Liver (tissue), 8 donors: ENCODE measurements at regions not wholly inside any gene's neighbourhood (a gene's known extent, or its start where the extent isn't known, plus 50 kb on each side); places are given as distances from the start of the nearest gene placed in this dataset.

ENCODE experiments used
- DNase-seq: peaks from one replicate; pipeline ENCODE4 v3.0.0-alpha.2; 2017; ENCODE audit warnings: low spot score
- H3K27ac ChIP-seq, 2 donors: one replicate each; pipeline ENCODE4 v1.7.0; 2013; ENCODE audit warnings: inconsistent platforms in 2 of 2, low read length in 2 of 2, control low read depth in 1 of 2, low read depth in 1 of 2, mild to moderate bottlenecking in 1 of 2
- H3K27me3 ChIP-seq, 4 donors: one replicate each; pipeline versions ENCODE4 v1.6.1 to v1.7.0; 2013; ENCODE audit warnings: low read length in 3 of 4, inconsistent platforms in 1 of 4, mild to moderate bottlenecking in 1 of 4, moderate library complexity in 1 of 4; ENCODE audit not compliant: control insufficient read depth in 4 of 4, insufficient read depth in 4 of 4
- H3K36me3 ChIP-seq, 4 donors: one replicate each; pipeline versions ENCODE4 v1.6.1 to v1.7.0; 2013; ENCODE audit warnings: low read length in 3 of 4, mild to moderate bottlenecking in 3 of 4, low read depth in 1 of 4, moderate library complexity in 1 of 4; ENCODE audit not compliant: control insufficient read depth in 4 of 4, insufficient read depth in 3 of 4
- H3K4me1 ChIP-seq, 4 donors: one replicate each; pipeline versions ENCODE4 v1.6.1 to v1.7.0; 2013; ENCODE audit warnings: low read length in 3 of 4, mild to moderate bottlenecking in 3 of 4, moderate library complexity in 1 of 4; ENCODE audit not compliant: control insufficient read depth in 4 of 4, insufficient read depth in 4 of 4
- H3K4me3 ChIP-seq, 3 donors: one replicate each; pipeline versions ENCODE4 v1.6.1 to v1.7.0; 2013; ENCODE audit warnings: low read length in 3 of 3, control low read depth in 1 of 3, low read depth in 1 of 3, mild to moderate bottlenecking in 1 of 3
- H3K9ac ChIP-seq, 2 donors: one replicate each; pipeline ENCODE4 v1.7.0; 2013; ENCODE audit warnings: low read length in 2 of 2, mild to moderate bottlenecking in 2 of 2, moderate library complexity in 2 of 2, control low read depth in 1 of 2, low read depth in 1 of 2
- H3K9me3 ChIP-seq, 4 donors: one replicate each; pipeline versions ENCODE4 v1.6.1 to v1.7.0; 2013; ENCODE audit warnings: low read length in 3 of 4; ENCODE audit not compliant: control insufficient read depth in 4 of 4
- ATF3 ChIP-seq: IDR thresholded peaks from 2 replicates; pipeline ENCODE4 v1.6.1; 2016; ENCODE audit warnings: antibody characterized with exemption
- CTCF ChIP-seq: fragments of 150-350 bp; IDR thresholded peaks from 2 replicates; pipeline ENCODE4 v1.5.1; 2017; ENCODE audit warnings: improper control_type of control experiment, low read depth, low read length; ENCODE audit not compliant: missing input control
- EGR1 ChIP-seq, 2 donors: IDR thresholded peaks; 2 replicates each; pipeline ENCODE4 v1.6.1; 2016 to 2018; ENCODE audit warnings: antibody characterized with exemption in 2 of 2, low read depth in 2 of 2
- FOXA1 ChIP-seq: IDR thresholded peaks from 2 replicates; pipeline ENCODE4 v1.6.1; 2016; ENCODE audit warnings: antibody characterized with exemption
- FOXA2 ChIP-seq: IDR thresholded peaks from 2 replicates; pipeline ENCODE4 v1.6.1; 2016; ENCODE audit warnings: antibody characterized with exemption
- GABPA ChIP-seq, 2 donors: IDR thresholded peaks in 1 of 2; conservative IDR thresholded peaks in 1 of 2; 2 replicates each; pipeline ENCODE4 v1.6.1; 2016; ENCODE audit warnings: antibody characterized with exemption in 2 of 2, mild to moderate bottlenecking in 1 of 2, moderate library complexity in 1 of 2
- HNF4A ChIP-seq, 2 donors: conservative IDR thresholded peaks; 2 replicates each; pipeline ENCODE4 v1.6.1; 2016; ENCODE audit warnings: antibody characterized with exemption in 2 of 2, mild to moderate bottlenecking in 2 of 2
- HNF4G ChIP-seq: IDR thresholded peaks from 2 replicates; pipeline ENCODE4 v1.6.1; 2016; ENCODE audit warnings: antibody characterized with exemption
- JUND ChIP-seq, 2 donors: IDR thresholded peaks; 2 replicates each; pipeline ENCODE4 v1.6.1; 2016; ENCODE audit warnings: antibody characterized with exemption in 2 of 2
- NR2F2 ChIP-seq: IDR thresholded peaks from 2 replicates; pipeline ENCODE4 v1.6.1; 2016; ENCODE audit warnings: antibody characterized with exemption
- RAD21 ChIP-seq, 2 donors: IDR thresholded peaks; 2 replicates each; pipeline ENCODE4 v1.6.1; 2016; ENCODE audit warnings: antibody characterized with exemption in 2 of 2, mild to moderate bottlenecking in 2 of 2
- RXRA ChIP-seq, 2 donors: IDR thresholded peaks; 2 replicates each; pipeline ENCODE4 v1.6.1; 2017 to 2018; ENCODE audit warnings: antibody characterized with exemption in 2 of 2, mild to moderate bottlenecking in 1 of 2
- SP1 ChIP-seq: IDR thresholded peaks from 2 replicates; pipeline ENCODE4 v1.6.1; 2018; ENCODE audit warnings: antibody characterized with exemption, mild to moderate bottlenecking
- TAF1 ChIP-seq: conservative IDR thresholded peaks from 2 replicates; pipeline ENCODE4 v1.6.1; 2016; ENCODE audit warnings: antibody characterized with exemption, mild to moderate bottlenecking
- YY1 ChIP-seq: IDR thresholded peaks from 2 replicates; pipeline ENCODE4 v1.6.1; 2016; ENCODE audit warnings: antibody characterized with exemption, mild to moderate bottlenecking
- ZBTB33 ChIP-seq: IDR thresholded peaks from 2 replicates; pipeline ENCODE4 v1.6.1; 2016; ENCODE audit warnings: antibody characterized with exemption
- WGBS: extraction: QIAGEN DNeasy Blood & Tissue Kit; methylation state at CpG from one replicate; pipeline ENCODE4 v1.1.7; 2013; 5-methylcytosine and 5-hydroxymethylcytosine counted together
- TF ChIP-seq, protein P1 (sequence below): IDR thresholded peaks from 2 replicates; pipeline ENCODE4 v1.6.1; 2016; ENCODE audit warnings: antibody characterized with exemption, mild to moderate bottlenecking
- TF ChIP-seq, protein P2 (sequence below): IDR thresholded peaks from 2 replicates; pipeline ENCODE4 v1.6.1; 2016; ENCODE audit warnings: antibody characterized with exemption
- donor health status: healthy.
- donor health status: healthy.
- donor health status: healthy.
- donor health status: healthy.
- donor health status: healthy.

DNA sequence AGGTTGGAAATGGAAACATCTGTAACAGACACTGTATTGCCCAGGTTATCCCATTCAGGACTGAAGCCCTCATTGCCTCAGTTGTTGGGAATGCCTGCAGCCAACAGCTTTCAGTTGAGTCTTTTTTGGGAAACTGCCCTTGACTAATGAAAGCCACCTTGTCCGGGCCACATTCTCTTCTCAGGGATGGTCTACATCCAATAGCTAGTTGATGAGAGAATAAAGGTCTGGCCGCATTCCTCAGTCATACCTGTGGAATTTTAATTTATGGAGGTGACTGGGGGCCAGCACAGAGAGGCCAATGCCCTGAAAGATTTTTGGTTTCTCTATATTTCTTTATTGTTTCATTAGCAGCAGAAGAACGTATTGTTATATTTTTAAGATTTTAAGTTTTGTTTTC, 147.6 kb upstream of the MSX1 start:
- 97% methylated on average over 3 of the region's 3 CpGs for WGBS
- Histone ChIP-seq H3K9me3 (no peaks in the 10 kb centered on the region), H3K4me1 (no peaks in the 10 kb centered on the region), H3K27ac (no peak overlapping the region), H3K9ac (no peak overlapping the region), H3K4me3 (no peak overlapping the region), H3K36me3 (no peaks in the 10 kb centered on the region), H3K27me3 (no peaks in the 10 kb centered on the region)
- TF ChIP-seq HNF4A (conservative IDR thresholded peaks at IDR 0.05) (no peak), GABPA (IDR thresholded peaks at IDR 0.05 in 1 of 2, conservative IDR thresholded peaks at IDR 0.05 in 1 of 2) (no peak), YY1 (no peak), RAD21 (IDR thresholded peaks at IDR 0.05) (no peak), NR2F2 (no peak), JUND (IDR thresholded peaks at IDR 0.05) (no peak), EGR1 (IDR thresholded peaks at IDR 0.05; ENCODE audit: low read depth in 2 of 2) (no peak), ZBTB33 (no peak), FOXA1 (no peak), TAF1 (no peak), SP1 (no peak), RXRA (IDR thresholded peaks at IDR 0.05) (no peak), HNF4G (no peak), CTCF (no peak), ATF3 (no peak), FOXA2 (no peak)
- TF ChIP-seq, protein P1, sequence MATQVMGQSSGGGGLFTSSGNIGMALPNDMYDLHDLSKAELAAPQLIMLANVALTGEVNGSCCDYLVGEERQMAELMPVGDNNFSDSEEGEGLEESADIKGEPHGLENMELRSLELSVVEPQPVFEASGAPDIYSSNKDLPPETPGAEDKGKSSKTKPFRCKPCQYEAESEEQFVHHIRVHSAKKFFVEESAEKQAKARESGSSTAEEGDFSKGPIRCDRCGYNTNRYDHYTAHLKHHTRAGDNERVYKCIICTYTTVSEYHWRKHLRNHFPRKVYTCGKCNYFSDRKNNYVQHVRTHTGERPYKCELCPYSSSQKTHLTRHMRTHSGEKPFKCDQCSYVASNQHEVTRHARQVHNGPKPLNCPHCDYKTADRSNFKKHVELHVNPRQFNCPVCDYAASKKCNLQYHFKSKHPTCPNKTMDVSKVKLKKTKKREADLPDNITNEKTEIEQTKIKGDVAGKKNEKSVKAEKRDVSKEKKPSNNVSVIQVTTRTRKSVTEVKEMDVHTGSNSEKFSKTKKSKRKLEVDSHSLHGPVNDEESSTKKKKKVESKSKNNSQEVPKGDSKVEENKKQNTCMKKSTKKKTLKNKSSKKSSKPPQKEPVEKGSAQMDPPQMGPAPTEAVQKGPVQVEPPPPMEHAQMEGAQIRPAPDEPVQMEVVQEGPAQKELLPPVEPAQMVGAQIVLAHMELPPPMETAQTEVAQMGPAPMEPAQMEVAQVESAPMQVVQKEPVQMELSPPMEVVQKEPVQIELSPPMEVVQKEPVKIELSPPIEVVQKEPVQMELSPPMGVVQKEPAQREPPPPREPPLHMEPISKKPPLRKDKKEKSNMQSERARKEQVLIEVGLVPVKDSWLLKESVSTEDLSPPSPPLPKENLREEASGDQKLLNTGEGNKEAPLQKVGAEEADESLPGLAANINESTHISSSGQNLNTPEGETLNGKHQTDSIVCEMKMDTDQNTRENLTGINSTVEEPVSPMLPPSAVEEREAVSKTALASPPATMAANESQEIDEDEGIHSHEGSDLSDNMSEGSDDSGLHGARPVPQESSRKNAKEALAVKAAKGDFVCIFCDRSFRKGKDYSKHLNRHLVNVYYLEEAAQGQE = no peak
- TF ChIP-seq, protein P2, sequence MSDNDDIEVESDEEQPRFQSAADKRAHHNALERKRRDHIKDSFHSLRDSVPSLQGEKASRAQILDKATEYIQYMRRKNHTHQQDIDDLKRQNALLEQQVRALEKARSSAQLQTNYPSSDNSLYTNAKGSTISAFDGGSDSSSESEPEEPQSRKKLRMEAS = no peak
- no peak for DNase-seq

DNA sequence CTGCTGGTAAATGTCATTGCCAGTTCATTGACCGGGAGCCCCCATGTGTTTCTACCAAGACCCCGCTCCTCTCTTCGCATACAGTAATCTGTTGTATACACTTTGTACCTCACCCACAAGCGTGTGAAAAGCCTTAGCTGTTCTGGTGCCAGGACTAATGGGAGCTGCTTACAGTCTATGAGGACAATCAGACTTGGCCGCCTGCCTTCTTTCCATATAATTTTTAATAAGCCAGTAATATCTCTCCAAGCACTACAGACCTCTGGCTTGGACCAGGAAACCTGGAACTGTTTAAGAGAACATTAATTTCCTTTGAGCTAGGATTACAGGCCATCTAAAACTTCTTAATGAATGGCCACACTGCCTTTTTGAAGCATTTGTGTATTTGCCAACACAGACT, 149.7 kb upstream of the MSX1 start:
- H3K36me3 ChIP-seq = no peaks in the 10 kb centered on the region
- H3K4me3 ChIP-seq = no peak overlapping the region
- DNase-seq = no peak
- 95% methylated on average over 5 of the region's 5 CpGs for WGBS
- H3K9me3 ChIP-seq = no peaks in the 10 kb centered on the region
- H3K9ac ChIP-seq = no peak overlapping the region
- H3K4me1 ChIP-seq = no peaks in the 10 kb centered on the region
- H3K27me3 ChIP-seq = no peaks in the 10 kb centered on the region
- no peak overlapping the region for H3K27ac ChIP-seq
- TF ChIP-seq SP1 (no peak), HNF4A (conservative IDR thresholded peaks at IDR 0.05) (no peak), CTCF (no peak), YY1 (no peak), NR2F2 (no peak), TAF1 (no peak), GABPA (IDR thresholded peaks at IDR 0.05 in 1 of 2, conservative IDR thresholded peaks at IDR 0.05 in 1 of 2) (no peak), ZBTB33 (no peak)
- TF ChIP-seq, protein P2 = no peak
